C4-2B (cell line): ENCODE measurements at regions not wholly inside any gene's neighbourhood (a gene's known extent, or its start where the extent isn't known, plus 50 kb on each side); places are given as distances from the start of the nearest gene placed in this dataset.
"Not testable (repeated sequence)": the region's sequence is repeated elsewhere in the genome, so short reads cannot be mapped to it uniquely, and the experiment has no call there.

Experiments used
- H3K27ac ChIP-seq: fragments of 450-650 bp; 2 replicates; pipeline ENCODE4 v1.5.1; 2017
- ZFX ChIP-seq: fragments of 450-650 bp; IDR thresholded peaks from 2 replicates; pipeline ENCODE4 v1.6.1; 2017
- TF ChIP-seq, protein P1 (sequence below): fragments of 450-650 bp; conservative IDR thresholded peaks from 2 replicates; pipeline ENCODE4 v1.5.1; 2017; ENCODE audit warnings: mild to moderate bottlenecking

DNA sequence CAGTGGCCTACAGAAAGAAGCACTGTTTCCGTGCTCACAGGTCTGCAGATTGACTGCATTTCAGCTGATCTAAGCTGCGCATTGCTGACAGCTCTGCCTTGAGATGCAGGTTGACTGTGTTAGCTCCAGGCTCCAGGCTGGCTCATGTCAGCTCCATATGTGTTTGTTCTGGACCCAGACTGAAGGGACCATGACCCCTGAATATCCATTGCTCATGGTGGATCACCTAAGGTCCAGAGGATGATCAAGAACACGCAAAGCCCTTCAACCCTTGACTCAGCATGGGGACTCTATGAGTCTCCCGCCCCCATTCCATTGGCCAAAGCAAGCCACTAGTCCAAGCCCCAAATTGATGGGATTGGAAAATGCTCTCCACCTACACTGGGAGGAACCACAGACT is 239.3 kb upstream of the C16orf82 start:
- TF ChIP-seq ZFX = no peak
- TF ChIP-seq, protein P1, sequence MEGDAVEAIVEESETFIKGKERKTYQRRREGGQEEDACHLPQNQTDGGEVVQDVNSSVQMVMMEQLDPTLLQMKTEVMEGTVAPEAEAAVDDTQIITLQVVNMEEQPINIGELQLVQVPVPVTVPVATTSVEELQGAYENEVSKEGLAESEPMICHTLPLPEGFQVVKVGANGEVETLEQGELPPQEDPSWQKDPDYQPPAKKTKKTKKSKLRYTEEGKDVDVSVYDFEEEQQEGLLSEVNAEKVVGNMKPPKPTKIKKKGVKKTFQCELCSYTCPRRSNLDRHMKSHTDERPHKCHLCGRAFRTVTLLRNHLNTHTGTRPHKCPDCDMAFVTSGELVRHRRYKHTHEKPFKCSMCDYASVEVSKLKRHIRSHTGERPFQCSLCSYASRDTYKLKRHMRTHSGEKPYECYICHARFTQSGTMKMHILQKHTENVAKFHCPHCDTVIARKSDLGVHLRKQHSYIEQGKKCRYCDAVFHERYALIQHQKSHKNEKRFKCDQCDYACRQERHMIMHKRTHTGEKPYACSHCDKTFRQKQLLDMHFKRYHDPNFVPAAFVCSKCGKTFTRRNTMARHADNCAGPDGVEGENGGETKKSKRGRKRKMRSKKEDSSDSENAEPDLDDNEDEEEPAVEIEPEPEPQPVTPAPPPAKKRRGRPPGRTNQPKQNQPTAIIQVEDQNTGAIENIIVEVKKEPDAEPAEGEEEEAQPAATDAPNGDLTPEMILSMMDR = no peak
- H3K27ac ChIP-seq = no peak overlapping the region

DNA sequence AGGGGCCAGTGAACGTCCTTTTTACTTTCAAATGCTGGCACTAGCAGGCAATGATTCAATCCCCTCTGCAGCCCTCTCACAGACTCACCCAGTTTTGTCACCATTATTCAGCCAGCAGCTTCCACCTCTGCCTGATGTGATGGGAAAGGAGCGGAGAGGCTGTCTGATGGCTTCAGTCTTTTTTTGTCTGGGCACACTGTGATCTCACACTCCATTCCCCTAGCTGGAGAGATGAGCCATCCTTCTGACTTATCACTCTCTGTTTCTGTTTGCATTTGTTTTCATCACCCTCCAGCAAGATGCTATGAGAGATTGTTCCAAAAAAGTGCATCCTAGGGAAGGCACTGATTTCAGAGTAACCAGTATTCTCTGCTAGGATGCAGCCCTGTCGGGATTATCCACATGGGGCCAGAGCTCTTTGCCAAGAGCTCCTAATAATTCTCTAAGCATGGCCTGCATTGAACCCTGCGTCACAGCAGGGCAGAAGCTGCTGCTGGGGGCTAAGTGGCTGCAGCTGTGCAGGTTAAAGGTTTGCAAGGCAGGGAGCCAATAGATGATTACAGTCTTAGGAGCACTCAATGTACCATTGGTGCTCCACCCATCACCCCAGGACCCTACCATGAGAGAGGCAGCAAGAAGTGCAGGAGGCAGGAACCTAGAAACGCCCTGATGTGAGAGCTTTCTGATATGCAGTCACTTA is 236.1 kb upstream of the C16orf82 start:
- no peak overlapping the region for H3K27ac ChIP-seq
- TF ChIP-seq, protein P1 = no peak
- TF ChIP-seq ZFX = no peak

DNA sequence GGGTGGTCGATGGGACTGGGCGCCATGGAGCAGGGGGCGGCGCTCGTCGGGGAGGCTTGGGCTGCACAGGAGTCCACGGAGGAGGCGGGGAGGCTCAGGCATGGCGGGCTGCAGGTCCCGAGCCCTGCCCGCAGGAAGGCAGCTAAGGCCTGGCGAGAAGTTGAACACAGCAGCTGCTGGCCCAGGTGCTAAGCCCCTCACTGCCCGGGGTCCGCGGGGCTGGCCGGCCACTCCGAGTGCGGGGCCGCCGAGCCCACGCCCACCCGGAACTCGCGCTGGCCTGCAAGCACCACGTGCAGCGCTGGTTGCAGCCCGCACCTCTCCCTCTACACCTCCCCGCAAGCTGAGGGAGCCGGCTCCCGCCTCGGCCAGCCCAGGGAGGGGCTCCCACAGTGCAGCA is 230.6 kb upstream of the C16orf82 start:
- not testable (repeated sequence) for H3K27ac ChIP-seq

GRCh38 chr16:26838931-26839330 is 227.8 kb upstream of the C16orf82 start:
- H3K27ac ChIP-seq = no peak overlapping the region
- no peak for TF ChIP-seq ZFX
- TF ChIP-seq, protein P1 = no peak

DNA sequence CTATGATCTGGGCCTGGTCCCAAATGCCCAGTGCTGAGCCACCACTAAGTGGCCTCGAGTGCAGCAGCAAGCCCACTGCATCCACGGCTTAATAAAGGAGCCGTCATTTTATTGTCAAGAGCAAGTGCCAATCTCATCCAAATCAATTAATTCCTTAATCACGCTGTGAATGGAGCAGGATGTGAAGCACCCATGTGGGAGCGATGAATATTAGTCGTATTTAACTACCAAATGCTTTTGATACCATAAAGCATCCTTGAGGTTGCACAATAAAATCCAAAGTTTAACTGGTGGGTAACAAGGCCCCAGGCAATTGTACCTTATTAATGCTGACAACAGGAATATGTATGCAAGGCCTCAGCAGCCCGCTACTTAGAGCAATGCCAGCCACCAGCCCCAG is 226.0 kb upstream of the C16orf82 start:
- no peak for TF ChIP-seq ZFX
- TF ChIP-seq, protein P1 = no peak
- no peak overlapping the region for H3K27ac ChIP-seq

DNA sequence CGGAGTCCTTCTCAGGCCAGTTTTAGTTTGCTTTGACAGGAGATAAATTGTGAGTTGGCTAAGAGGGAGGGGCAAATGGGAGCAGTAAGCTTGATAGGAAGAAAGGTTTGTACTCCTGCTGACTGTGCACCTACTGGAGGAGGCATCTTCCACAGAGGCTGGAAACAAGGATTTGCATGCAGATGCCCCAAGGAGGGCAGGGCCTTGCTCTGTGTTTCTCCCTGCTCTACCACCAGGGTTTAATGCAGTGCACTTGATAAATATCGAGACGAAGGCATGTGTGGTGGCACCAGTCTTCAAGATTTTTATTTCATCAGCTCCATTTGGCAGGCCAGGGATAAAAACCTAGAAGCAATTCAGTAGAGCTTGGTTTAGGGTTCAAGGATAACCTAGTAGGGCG is 210.5 kb upstream of the C16orf82 start:
- TF ChIP-seq, protein P1 = no peak
- TF ChIP-seq ZFX = no peak
- H3K27ac ChIP-seq = no peak overlapping the region

DNA sequence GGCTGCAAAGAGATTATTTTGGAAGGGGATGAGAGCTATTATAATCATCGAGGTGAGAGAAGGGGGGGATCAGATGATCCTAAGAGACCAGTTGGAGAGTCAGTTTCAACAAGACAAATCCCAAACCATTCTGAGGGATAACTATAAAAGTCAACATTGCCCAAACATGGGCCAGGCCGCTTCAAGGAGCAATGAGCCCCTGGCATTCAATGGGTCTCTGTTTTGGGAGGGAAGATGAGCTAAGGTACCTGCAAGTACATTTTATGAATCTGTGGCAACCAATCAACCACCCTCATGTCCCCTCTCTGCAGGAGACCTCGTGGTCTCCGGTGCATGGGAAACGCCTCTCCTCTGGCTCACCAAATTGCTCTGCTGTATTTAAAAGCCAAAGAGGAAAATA is 209.9 kb upstream of the C16orf82 start:
- TF ChIP-seq ZFX = no peak
- TF ChIP-seq, protein P1 = no peak
- no peak overlapping the region for H3K27ac ChIP-seq

DNA sequence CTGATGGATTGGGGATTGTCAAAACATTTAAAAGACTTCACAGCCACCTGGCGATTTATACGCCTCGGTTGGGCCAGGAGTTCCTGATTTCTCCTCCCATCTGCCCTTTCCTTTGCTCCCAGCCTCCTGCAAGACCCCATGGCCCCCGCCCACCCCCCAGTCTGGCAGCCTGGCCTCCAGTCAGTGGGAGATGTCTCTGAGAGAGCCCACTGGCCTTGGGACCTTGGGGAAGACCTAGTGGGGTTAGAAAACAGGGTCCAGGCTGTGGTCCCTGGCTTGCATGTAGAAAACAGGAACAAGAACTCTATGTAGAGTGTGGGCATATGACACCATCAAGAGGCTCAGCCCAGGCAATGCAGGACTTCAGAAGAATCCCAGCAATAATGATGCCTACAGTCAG is 209.4 kb upstream of the C16orf82 start:
- no peak for TF ChIP-seq ZFX
- TF ChIP-seq, protein P1 = no peak
- H3K27ac ChIP-seq = no peak overlapping the region
